Stimulated activated CD4-positive, alpha-beta T cell treated with anti-CD3 and anti-CD28 coated beads, Interleukin-2, amount 100 ng/mL, for 4 hours (primary cell): ENCODE measurements at regions not wholly inside any gene's neighbourhood (a gene's known extent, or its start where the extent isn't known, plus 50 kb on each side); places are given as distances from the start of the nearest gene placed in this dataset.

ENCODE experiments used
- DNase-seq: peaks from one replicate; pipeline ENCODE4 v3.0.0-alpha.2; 2020; ENCODE audit warnings: low read depth

GRCh38 chr5:40277161-40277906 lies 402.4 kb upstream of the PTGER4 start:
- DNase-seq: peak; percentile 12

GRCh38 chr5:40276426-40277102 lies 403.2 kb upstream of the PTGER4 start:
- no peak for DNase-seq

GRCh38 chr5:40274568-40274967 lies 405.1 kb upstream of the PTGER4 start:
- no peak for DNase-seq

GRCh38 chr5:40273936-40274335 lies 405.8 kb upstream of the PTGER4 start:
- DNase-seq: no peak

- DNase-seq: no peak
Observed at GRCh38 chr5:40271476-40271875, 408.2 kb upstream of the PTGER4 start.

GRCh38 chr5:40270274-40270845 lies 409.4 kb upstream of the PTGER4 start:
- no peak for DNase-seq

GRCh38 chr5:40268088-40268487 lies 411.6 kb upstream of the PTGER4 start:
- no peak for DNase-seq

GRCh38 chr5:40266952-40267351 lies 412.8 kb upstream of the PTGER4 start:
- DNase-seq: no peak

GRCh38 chr5:40261984-40262383 lies 417.7 kb upstream of the PTGER4 start:
- no peak for DNase-seq

GRCh38 chr5:40260361-40260760 lies 419.4 kb upstream of the PTGER4 start:
- no peak for DNase-seq

GRCh38 chr5:40258222-40258621 lies 421.5 kb upstream of the PTGER4 start:
- DNase-seq: no peak

- DNase-seq: no peak
Observed at GRCh38 chr5:40240671-40241070, 439.0 kb upstream of the PTGER4 start.

GRCh38 chr5:40240111-40240510 lies 439.6 kb upstream of the PTGER4 start:
- peak; percentile 13 for DNase-seq

- DNase-seq: no peak
Observed at GRCh38 chr5:40238066-40238745, 441.5 kb upstream of the PTGER4 start.

- no peak for DNase-seq
Observed at GRCh38 chr5:40235471-40236400, 444.0 kb upstream of the PTGER4 start.

GRCh38 chr5:40233268-40233667 lies 446.4 kb upstream of the PTGER4 start:
- DNase-seq: no peak

- no peak for DNase-seq
Observed at GRCh38 chr5:40227931-40228330, 451.8 kb upstream of the PTGER4 start.

GRCh38 chr5:40227366-40227765 lies 452.3 kb upstream of the PTGER4 start:
- no peak for DNase-seq

- DNase-seq: no peak
Observed at GRCh38 chr5:40226906-40227305, 452.8 kb upstream of the PTGER4 start.

GRCh38 chr5:40225147-40225546 lies 454.6 kb upstream of the PTGER4 start:
- peak; percentile 6 for DNase-seq

- no peak for DNase-seq
Observed at GRCh38 chr5:40224421-40224820, 455.3 kb upstream of the PTGER4 start.
